D721Med (cell line): ENCODE measurements at regions not wholly inside any gene's neighbourhood (a gene's known extent, or its start where the extent isn't known, plus 50 kb on each side); places are given as distances from the start of the nearest gene placed in this dataset.
"Not testable (repeated sequence)": the region's sequence is repeated elsewhere in the genome, so short reads cannot be mapped to it uniquely, and the experiment has no call there.

Experiments used
- DNase-seq: peaks from one replicate; pipeline ENCODE4 v3.0.0; 2011; ENCODE audit warnings: low spot score; ENCODE audit not compliant: insufficient read length
- FAIRE-seq: peaks from 2 replicates; lab custom pipeline; 2011; peaks lifted over from hg19 to GRCh38; lab: Jason Lieb, UNC
- TF ChIP-seq, protein P1 (sequence below): IDR thresholded peaks from 2 replicates; pipeline ENCODE4 v1.5.1; 2012; ENCODE audit warnings: mild to moderate bottlenecking, control low read depth; ENCODE audit not compliant: insufficient read depth; ENCODE audit errors: missing control alignments

DNA sequence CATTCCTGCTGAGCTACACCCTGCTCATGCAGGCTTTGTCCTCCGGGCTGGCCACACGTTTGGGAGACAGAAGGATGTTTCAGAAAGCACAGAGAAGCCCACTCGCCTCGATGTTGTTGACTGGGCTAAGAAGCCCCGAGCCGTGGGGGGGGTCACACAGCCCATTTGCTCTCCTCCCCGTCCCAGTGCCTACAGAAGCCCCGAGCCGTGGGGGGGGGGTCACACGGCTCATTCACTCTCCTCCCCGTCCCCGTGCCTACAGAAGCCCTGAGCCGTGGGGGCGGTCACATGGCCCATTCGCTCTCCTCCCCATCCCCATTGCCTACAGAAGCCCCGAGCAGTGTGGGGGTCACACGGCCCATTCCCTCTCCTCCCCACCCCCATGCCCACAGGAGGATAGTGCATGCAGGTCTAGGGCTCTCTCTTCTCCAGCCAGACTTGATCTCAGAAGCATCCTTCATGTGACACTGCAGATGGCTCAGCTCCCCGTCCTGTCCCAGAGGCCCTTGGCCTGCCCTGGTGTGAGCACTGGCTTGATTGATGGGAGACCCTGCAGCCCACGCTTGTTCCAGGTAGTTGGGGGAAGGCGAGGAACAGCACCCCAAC, 72.9 kb downstream of the NPIPB11 start:
- DNase-seq, FAIRE-seq: not testable (repeated sequence)

DNA sequence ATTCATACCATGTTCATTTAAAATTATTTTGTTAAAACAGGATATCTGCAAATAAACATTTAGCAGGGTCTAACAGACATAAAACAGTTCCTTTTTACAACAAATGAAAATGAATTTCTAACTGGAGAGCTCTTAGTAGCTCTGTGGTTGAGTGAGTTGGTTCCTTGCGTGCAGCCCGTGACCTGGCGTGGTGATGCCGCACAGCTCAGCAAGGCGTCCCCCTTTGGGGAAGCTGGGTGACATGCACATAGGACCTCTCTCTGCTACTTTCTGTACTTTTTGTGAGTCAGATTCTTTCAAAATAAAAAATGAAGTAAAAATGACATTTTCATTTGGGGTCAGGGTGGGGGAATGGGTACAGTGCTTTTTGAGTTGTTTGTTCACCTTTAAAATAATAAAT, 75.9 kb downstream of the NPIPB11 start:
- DNase-seq, FAIRE-seq: not testable (repeated sequence)

DNA sequence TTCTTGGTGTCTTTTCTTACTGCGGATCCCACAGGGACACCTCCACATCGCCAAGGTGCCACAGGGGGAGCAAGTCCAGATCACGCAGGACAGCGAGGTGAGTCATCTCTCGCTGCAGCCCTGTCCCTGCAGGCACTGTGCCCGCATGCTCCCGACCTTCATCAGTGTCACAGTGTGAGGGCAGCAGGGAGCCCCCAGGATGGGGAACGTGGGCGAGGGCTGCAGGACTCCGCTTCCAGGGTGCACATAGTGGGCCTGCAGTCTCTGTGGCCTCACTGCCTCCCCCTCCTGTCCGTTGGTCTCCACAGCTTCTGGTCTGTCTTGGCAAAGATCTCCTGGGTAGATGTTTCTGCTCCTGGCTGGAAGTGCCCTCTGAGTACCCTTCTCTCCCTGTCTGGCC, 78.0 kb downstream of the NPIPB11 start:
- not testable (repeated sequence) for FAIRE-seq, DNase-seq

DNA sequence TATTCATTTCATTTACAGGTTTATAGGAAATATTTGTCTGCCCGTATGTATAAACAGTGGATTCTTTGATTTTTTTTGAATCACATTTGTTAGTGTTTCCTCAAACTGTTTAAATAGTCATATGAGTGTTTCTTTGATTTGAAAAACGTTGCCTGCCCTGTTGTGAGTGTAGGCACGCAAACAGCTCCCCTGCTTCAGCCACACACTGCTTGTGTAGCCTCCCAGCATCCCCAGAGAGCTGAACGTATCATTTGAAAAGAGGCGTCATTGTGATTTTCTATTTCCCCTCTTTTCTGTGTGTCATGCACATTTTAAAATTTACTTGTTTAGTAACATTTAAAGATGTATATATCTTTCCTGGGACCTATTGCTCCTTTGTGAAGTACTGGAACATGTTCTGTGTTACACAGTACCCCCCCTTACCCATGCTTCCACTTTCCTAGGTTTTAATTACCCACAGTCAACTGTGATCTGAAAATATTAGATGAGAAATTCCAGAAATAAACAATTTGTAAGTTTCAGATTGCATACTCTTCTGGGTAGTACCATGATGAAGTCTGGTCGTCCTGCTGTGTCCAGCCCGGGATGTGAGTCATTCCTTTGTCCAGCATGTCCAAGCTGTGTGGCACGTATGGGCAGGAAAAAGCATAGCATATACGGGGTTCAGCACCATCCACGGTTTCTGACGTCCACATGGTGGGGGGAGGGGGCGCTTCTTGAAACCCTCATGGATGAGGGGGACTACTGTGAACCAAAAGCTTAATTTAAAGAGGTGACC, 78.7 kb downstream of the NPIPB11 start:
- not testable (repeated sequence) for FAIRE-seq, DNase-seq

DNA sequence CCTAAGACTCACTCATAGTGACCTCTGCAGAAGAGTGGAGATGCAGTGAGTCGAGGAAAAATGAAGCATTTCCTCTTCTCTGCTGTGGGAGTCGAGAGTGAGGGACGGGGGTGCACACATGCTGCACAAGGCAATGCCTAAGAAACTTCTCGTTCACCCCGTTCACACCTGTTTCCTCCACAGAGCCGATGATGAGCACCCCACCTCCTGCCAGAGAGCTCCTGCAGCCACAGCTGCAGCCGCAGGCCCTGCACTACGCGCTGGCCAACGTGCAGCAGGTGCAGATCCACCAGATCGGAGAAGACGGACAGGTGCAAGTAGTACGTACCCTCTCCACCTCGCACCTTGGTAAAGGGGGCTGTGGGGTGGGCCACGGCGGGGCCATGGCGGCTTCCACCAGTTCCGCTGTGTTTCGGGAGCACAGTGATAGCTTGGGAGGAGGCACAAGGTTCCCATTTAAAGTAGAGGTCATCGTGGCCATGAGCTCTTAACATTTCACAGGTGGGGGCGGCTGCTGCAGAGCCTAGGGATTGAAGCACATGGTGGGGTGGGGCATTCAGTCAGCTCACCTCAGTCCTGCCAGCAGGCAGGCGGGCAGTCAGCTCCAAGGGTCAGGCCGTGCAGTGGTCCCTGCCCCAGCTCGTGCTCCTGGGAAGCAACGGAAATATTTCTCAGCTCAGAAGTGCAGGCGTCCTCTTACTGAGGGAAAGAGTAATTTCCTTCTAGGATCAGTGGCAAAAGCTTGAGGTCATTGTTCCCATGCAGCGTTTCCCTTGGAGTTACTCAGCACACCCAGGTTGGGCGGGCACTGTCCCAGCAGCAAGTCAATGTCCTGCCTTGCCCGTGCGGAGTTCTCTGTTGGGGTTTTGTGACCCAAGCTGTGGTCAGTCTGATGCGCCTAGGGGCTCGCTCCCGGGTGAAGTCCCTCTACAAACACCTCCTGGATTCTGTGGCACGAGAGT, 80.1 kb downstream of the NPIPB11 start:
- not testable (repeated sequence) for DNase-seq, FAIRE-seq

DNA sequence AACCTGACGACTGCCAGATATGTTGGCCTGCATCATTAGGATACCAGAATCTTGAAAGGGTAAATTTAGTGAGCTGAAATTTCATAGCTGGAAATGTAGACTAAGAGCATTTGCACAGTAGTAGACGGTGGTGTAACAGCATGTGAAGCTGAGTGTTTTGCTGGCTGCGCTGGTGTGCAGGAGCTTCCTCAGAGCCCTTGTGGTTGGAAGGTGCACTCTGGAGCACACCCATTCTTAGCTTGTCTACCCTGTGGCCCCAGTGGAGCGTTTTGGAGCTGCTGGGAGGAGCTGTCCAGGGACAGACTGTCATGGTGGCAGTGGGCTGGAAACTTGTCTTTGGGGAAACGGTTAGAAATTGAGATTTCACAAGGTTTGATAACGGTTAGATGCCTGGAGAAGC, 82.8 kb downstream of the NPIPB11 start:
- not testable (repeated sequence) for FAIRE-seq, DNase-seq

DNA sequence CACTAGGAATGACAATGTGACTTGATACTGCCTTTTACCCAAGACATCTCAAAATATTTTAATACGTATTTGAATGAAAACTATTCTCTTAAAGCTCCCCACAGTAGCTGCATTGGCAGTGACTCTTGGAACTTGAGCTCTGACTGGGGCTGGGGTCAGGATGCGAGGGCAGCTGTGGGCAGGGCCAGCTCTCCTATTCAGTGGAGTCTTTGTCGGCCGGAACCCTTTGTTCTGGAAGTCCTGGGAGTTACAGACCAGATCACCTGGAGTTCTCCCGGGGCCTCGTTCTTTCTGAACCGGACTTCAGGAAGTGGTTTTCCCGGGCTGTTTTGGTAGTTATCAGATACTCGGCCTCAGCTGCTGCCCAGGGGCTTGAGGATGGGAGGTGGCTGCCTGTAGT, 84.9 kb downstream of the NPIPB11 start:
- no peak for DNase-seq
- no peak for FAIRE-seq
- TF ChIP-seq, protein P1, sequence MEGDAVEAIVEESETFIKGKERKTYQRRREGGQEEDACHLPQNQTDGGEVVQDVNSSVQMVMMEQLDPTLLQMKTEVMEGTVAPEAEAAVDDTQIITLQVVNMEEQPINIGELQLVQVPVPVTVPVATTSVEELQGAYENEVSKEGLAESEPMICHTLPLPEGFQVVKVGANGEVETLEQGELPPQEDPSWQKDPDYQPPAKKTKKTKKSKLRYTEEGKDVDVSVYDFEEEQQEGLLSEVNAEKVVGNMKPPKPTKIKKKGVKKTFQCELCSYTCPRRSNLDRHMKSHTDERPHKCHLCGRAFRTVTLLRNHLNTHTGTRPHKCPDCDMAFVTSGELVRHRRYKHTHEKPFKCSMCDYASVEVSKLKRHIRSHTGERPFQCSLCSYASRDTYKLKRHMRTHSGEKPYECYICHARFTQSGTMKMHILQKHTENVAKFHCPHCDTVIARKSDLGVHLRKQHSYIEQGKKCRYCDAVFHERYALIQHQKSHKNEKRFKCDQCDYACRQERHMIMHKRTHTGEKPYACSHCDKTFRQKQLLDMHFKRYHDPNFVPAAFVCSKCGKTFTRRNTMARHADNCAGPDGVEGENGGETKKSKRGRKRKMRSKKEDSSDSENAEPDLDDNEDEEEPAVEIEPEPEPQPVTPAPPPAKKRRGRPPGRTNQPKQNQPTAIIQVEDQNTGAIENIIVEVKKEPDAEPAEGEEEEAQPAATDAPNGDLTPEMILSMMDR, result no peak

DNA sequence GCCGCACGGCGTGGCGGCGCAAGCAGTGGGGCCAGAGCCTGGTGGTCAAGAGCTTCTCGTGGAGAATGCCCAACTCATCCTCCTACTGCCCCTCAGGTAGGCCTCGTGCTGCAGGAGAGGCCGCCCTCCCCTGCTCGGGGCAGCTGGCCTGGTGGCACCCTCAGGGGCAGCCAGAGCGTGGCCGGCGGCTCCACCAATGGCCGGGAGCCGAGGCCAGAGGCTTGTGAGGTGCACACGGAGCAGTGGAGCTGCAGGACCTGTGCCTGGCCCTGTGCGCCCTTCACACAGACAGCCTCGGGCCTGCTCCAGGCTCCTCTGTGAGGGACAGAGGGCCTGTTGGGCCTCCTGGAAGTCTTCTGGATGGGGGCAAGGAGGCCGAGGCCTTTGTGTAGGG, 85.5 kb downstream of the NPIPB11 start:
- no peak for FAIRE-seq
- TF ChIP-seq, protein P1, result no peak
- DNase-seq, result no peak

DNA sequence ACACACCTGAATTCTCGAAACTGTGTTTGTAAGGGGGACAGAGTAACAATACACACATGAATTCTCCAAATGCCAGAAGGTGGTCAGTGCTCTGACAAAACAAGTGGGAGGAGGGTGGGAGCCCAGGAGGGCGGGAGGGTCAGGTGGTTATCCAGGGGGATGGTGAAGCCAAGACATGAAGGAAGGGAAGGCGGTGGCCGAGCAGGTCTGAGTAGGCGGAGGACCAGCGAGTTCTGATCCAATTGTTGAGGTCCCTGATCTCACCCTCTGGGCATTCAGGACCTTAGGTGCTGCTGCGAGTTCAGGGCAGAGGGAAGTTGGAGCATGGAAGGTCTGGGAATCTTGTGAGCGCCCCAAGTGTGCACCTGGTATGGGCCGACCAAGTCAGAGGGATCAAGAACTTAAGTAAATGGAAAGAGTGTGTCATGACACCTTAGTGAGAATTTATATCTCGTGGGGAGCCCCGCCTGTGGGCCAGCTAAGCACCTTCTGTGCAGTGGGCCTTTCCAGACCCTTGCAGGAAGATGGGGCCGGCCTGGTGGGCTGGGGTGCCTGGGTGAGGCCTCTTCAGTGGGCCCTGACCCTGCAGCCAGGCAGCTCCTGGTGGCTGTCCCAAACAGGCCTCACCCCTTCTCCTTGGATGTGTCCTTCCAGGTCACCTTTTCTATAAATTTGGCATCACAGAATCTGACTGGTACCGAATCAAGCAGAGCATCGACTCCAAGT, 86.1 kb downstream of the NPIPB11 start:
- no peak for DNase-seq
- TF ChIP-seq, protein P1, result no peak
- no peak for FAIRE-seq

DNA sequence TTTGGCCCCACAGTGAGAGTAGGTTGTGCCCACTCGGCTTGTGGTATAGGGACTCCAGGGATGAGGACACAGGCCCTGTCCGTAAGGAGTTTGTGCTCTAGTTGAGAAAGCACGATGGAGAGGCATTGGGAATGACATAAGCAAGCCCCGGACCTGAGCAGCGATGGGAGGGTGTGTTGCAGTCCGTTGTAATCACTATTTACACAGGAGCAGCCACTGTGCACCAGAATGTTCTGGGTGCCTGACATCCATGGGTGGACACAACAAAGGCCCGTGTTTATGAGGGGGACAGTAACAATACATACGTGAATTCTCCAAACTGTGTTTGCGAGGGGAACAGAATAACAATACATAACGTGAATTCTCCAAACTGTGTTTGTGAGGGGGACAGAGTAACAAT, 86.8 kb downstream of the NPIPB11 start:
- FAIRE-seq (no peak), DNase-seq (no peak)
- TF ChIP-seq, protein P1, result no peak

DNA sequence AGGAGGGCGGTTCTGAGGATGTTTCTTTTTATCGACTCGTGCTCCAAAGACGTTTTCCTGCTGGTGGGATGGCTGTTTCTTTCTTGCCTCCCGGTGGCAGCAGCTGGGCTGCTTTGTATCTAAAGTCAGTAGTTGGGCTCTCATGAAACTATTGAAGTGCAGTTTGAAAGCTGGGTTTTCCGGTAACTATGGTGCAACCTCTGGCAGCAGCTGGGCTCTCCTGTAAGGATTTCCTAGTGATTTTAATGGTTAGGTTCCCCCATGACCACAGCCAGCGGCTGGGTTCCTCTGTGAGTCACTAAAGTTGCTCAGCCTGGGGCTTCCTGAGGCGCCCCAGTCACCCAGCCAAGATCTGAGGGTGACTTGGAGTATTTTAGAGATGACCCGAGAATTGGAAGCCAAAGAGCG, 87.9 kb downstream of the NPIPB11 start:
- FAIRE-seq, DNase-seq: not testable (repeated sequence)
